ENCODE measurements at regions not wholly inside any gene's neighbourhood (a gene's known extent, or its start where the extent isn't known, plus 50 kb on each side); places are given as distances from the start of the nearest gene placed in this dataset.
A peak's percentile ranks its signal among the peaks of the same experiment; 100 is the strongest.

DNA sequence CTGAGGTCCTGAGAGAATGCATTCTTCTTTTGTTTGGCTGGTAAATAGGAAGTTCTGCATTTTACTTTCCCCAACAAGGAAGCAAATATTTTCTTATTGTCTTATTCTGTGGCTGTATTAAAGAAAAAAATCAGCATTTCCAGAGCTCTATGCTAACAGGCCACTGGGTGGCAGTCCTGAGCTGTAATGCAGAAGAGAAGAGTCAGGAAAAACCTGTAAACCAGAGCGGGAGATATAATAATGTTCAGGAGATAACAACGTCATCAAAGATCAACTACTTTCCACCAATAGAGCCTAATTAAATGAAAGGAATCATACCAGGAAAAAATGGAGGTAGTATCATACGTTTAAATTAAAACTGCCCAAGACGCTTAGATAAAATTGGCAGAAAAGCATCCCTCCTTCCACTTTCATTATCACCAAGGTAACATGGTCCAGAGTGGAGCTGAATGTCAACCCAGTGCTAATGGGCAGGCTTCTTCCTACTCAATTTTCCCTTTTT, 55.6 kb upstream of the CARMIL1 start:
- Histone ChIP-seq H3K4me1 (ENCODE audit: low read depth) (peaks cover 4% of the 10 kb centered on the region), H3K4me3 (no peak overlapping the region), H3K9me3 (no peaks in the 10 kb centered on the region), H3K36me3 (ENCODE audit: low read depth) (no peaks in the 10 kb centered on the region)
- ATAC-seq = peak; percentile 84
- intact Hi-C loops (cut with DNase I, micrococcal nuclease) = no loop called here
- TF ChIP-seq, protein P1, sequence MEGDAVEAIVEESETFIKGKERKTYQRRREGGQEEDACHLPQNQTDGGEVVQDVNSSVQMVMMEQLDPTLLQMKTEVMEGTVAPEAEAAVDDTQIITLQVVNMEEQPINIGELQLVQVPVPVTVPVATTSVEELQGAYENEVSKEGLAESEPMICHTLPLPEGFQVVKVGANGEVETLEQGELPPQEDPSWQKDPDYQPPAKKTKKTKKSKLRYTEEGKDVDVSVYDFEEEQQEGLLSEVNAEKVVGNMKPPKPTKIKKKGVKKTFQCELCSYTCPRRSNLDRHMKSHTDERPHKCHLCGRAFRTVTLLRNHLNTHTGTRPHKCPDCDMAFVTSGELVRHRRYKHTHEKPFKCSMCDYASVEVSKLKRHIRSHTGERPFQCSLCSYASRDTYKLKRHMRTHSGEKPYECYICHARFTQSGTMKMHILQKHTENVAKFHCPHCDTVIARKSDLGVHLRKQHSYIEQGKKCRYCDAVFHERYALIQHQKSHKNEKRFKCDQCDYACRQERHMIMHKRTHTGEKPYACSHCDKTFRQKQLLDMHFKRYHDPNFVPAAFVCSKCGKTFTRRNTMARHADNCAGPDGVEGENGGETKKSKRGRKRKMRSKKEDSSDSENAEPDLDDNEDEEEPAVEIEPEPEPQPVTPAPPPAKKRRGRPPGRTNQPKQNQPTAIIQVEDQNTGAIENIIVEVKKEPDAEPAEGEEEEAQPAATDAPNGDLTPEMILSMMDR (IDR thresholded peaks at IDR 0.05) = peak; percentile 80
- DNase-seq = peak in 2 of 3 donors; percentile 65 to 77

DNA sequence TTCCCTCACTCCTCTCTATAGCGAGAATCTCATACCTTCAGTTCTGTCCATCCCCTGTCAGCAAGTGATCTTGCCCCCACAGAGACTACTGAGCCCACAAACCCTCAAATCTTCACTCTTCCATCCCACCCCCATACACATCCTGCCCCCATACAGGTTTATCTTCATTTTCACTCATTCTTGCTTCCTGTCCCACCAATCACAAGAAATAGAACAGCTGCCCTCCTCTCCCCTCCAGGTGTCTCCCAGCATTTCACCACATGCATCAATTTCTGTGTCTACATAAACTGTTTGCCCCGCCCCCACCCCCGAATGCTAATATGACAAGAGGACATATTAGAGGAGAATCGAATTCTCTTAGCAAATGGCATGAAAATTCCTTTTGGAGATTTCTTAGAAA, 54.9 kb upstream of the CARMIL1 start:
- H3K36me3 ChIP-seq (ENCODE audit: low read depth) = no peaks in the 10 kb centered on the region

DNA sequence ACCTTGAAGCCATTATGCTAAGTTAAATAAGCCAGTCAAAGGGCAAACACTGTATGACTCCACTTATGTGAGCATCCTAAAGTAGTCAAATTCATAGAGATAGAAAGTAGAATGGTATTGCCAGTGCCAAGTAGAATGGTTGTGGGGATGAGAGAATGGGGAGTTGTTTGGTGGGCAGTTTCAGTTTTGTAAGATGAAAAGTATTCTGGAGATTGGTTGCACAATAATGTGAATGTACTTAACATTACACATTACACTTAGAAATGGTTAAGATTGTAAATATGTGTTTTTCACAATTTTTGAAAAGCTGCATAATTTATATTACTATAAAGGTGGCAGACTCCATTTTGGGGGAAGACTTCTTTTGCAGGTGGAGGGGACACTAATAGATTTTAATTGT, 51.3 kb upstream of the CARMIL1 start:
- TF ChIP-seq, protein P1 (IDR thresholded peaks at IDR 0.05) = no peak
- peaks cover 4% of the 10 kb centered on the region for H3K4me1 ChIP-seq (ENCODE audit: low read depth)
- H3K36me3 ChIP-seq (ENCODE audit: low read depth) = no peaks in the 10 kb centered on the region
- H3K9me3 ChIP-seq = no peaks in the 10 kb centered on the region
- no peak for DNase-seq
- no peak for ATAC-seq
- H3K4me3 ChIP-seq = no peak overlapping the region
- intact Hi-C loops (cut with DNase I, micrococcal nuclease) = no loop called here

More for the DNA sequence above, 54.9 kb upstream of the CARMIL1 start:
- TF ChIP-seq, protein P1 (IDR thresholded peaks at IDR 0.05) = no peak
- no peak for ATAC-seq
- intact Hi-C loops (cut with DNase I, micrococcal nuclease) = no loop called here
- DNase-seq = no peak
- H3K4me3 ChIP-seq = no peak overlapping the region
- H3K4me1 ChIP-seq (ENCODE audit: low read depth) = peaks cover 4% of the 10 kb centered on the region
- no peaks in the 10 kb centered on the region for H3K9me3 ChIP-seq

Measured in mucosa of descending colon (tissue), 3 donors.